Loucy (cell line): ENCODE measurements at regions not wholly inside any gene's neighbourhood (a gene's known extent, or its start where the extent isn't known, plus 50 kb on each side); places are given as distances from the start of the nearest gene placed in this dataset.

Experiments used
- CTCF ChIP-seq: fragments of 200-600 bp; sonication (generic); conservative IDR thresholded peaks from 2 replicates; pipeline ENCODE4 v1.5.1; 2014; ENCODE audit warnings: mild to moderate bottlenecking, antibody characterized with exemption, low read length
- EZH2phosphoT487 ChIP-seq: fragments of 200-600 bp; IDR thresholded peaks from 2 replicates; pipeline ENCODE4 v1.6.1; 2018; ENCODE audit warnings: antibody characterized with exemption, mild to moderate bottlenecking, moderate library complexity, borderline replicate concordance

DNA sequence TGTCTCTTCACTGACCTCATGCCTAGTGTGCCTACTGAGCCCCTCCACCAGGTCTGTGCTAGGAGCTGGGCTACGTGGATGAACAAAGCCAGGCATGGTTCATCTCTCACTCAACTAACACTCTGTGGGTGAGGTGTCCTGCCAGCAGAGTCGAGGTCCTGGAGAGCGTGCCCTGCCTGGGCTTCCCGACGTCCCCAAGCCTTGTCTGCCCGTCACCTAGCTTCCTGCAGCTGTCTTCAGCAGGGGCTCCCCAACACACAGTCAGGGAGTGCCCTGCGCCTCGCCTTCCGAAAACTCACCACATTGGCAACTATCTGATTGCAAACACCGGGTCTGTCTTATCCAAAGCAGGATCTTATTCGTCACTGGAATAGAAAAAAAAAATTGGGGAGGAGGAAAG is 167.5 kb upstream of the ZC3H12A start:
- TF ChIP-seq CTCF = no peak
- TF ChIP-seq EZH2phosphoT487 = no peak
